ENCODE measurements at regions not wholly inside any gene's neighbourhood (a gene's known extent, or its start where the extent isn't known, plus 50 kb on each side); places are given as distances from the start of the nearest gene placed in this dataset.

DNA sequence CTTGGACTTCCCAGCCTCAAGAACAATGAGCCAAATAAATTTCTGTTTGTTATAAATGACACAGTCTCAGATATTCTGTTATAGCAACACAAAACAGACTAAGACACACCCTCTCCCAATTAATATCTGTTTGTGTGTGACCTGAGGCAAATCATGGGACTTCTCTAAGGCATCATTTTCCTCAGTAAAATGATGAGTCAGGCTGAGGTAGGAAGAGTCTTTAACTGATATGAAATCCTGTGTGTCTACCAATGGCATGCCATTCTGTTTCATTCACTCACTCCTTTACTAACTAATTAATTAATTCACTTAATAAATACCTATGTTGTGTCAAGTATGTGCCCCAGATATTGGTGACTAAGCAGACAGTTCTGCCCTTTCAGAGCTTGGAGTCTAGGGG, 258.4 kb upstream of the CRY1 start:
- no peak for TF ChIP-seq EZH2 (IDR thresholded peaks at IDR 0.05; ENCODE audit: borderline replicate concordance, low read length)
- TF ChIP-seq, protein P1, sequence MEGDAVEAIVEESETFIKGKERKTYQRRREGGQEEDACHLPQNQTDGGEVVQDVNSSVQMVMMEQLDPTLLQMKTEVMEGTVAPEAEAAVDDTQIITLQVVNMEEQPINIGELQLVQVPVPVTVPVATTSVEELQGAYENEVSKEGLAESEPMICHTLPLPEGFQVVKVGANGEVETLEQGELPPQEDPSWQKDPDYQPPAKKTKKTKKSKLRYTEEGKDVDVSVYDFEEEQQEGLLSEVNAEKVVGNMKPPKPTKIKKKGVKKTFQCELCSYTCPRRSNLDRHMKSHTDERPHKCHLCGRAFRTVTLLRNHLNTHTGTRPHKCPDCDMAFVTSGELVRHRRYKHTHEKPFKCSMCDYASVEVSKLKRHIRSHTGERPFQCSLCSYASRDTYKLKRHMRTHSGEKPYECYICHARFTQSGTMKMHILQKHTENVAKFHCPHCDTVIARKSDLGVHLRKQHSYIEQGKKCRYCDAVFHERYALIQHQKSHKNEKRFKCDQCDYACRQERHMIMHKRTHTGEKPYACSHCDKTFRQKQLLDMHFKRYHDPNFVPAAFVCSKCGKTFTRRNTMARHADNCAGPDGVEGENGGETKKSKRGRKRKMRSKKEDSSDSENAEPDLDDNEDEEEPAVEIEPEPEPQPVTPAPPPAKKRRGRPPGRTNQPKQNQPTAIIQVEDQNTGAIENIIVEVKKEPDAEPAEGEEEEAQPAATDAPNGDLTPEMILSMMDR (IDR thresholded peaks at IDR 0.05; ENCODE audit: low read length), result no peak

All from OCI-LY1 (cell line).